HG02642 (cell line): ENCODE measurements at regions not wholly inside any gene's neighbourhood (a gene's known extent, or its start where the extent isn't known, plus 50 kb on each side); places are given as distances from the start of the nearest gene placed in this dataset.
A peak's percentile ranks its signal among the peaks of the same experiment; 100 is the strongest.

Experiments
- ATAC-seq: cut with Tn5 transposase; IDR thresholded peaks from one replicate; pipeline ENCODE4 v1.9.1; 2021; ENCODE audit warnings: mild to moderate bottlenecking; ENCODE audit not compliant: unreplicated experiment, poor library complexity

DNA sequence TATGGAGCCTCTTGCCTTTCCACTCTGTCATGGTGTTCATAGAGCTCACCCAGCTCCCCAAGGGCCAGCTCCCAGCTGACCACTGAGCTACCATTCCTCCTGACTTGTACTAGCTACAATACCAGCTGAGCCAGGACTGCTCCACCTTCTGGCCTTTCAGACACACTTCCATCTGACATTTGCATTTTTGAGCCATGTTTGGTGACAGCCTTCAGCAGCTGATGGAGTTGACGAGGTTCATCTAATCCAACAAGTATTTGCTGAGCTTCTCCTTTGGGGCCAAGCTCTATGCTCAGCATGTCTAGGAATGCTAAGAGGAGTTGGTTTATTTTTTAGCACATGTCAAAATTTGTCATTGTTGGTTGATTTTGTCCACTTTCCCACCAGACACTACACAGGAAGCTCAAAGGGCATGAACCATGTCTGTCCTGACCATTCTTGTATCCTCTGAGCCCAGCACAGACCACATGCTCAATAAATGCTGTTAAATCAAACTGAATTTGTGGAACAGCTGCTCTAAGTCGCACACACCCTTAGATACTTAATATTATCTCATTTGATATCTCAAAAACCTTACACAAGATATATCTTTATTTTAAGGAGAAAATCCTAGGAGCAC is 142.6 kb upstream of the PPARGC1A start:
- ATAC-seq, result peak; percentile 55

DNA sequence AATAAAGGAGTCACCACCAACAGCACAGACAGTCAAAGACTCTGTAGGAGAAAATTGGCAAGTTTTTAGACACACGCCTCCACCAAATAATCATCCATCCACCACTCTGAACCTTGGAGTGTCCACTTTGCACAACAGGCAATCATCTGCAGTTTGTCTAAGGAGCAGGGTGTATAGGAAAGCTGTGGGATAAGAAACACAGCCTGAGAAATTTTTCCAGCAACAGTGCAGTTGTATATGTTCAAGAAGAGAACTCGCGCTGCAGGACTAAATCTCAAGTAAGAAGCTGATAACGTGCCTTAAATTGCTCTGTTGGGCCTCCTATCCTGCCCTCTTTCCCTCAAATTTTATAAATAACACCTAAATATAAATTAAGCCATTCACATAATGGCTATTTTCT is 136.7 kb upstream of the PPARGC1A start:
- ATAC-seq, result no peak

- ATAC-seq, result no peak
These were observed 134.8 kb upstream of the PPARGC1A start for GRCh38 chr4:24024605-24025004.

GRCh38 chr4:24024157-24024556 is 134.3 kb upstream of the PPARGC1A start:
- ATAC-seq, result no peak

DNA sequence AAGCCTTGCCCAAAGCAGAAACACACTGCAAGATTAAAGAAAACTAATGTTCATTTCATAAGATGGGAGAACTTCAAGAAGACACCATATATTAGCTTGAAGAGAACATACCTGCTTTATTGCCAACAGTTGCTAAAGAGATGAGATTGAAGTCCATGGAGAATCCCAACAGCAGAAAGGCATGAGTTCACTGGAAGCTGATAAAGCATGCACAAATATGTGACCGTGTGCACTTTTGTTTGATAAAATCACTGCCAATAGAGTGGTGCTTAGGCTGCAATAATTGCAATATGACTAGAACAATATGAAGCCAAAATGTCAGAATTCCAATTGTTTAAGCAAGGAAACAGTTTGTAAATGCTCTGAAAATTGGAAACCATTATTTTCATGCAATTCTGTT is 125.9 kb upstream of the PPARGC1A start:
- no peak for ATAC-seq

DNA sequence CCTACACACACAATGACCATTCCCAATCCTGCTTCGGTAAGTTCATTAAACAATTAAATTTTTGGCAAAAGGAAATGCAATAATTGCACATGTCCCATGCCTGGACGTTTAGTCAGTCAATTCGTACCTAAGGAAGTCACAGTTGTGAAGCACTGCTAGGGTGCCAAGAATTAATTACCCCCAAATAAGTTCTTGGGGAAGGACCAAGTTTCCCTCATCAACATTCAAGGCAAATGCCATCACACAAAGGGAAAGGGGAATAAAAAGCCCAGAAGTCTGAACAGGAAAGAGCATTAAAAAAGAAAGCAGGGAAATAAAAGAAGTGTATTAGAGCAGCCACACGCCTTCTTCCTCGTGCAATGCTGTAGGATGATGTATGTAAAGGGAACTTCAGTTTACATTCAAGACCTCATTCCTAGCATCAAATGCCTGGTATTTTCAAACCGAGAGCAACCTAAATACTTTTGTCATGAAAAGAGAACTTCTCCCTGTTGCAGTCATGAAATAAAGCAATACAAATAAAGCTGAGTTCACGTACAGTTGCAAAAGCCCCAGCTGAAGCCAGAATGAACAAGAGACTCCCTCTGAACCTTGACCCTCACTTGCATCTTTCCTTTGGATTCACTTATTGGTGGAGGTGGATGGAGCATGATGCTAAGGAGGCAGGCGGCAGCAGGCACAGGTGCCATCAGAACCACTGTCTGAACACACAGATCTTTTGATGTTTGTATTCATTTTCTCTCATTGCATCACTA is 124.0 kb upstream of the PPARGC1A start:
- no peak for ATAC-seq

- no peak for ATAC-seq
These were observed 121.1 kb upstream of the PPARGC1A start for GRCh38 chr4:24010994-24011393.

DNA sequence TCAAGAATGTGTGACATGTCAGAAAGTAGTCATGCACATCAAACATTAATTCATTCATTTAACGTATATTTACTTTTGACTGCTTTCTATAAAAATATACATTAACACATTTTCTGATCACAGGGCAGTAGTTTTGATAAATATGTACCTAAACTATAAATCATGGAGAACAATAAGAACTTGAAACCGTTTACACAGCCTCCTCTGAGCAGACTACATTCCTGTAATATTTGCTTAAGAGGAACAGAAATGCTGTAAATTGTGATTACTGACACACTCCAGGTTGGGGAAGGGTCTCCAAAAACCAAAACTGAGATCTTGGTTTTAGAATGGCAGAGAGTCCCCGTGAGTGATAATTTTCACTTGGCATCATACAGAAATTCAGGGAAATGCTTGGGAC is 120.7 kb upstream of the PPARGC1A start:
- no peak for ATAC-seq

GRCh38 chr4:24007860-24008261 is 118.0 kb upstream of the PPARGC1A start:
- no peak for ATAC-seq

- no peak for ATAC-seq
These were observed 116.4 kb upstream of the PPARGC1A start for GRCh38 chr4:24006269-24006668.

GRCh38 chr4:24003926-24004325 is 114.1 kb upstream of the PPARGC1A start:
- no peak for ATAC-seq

DNA sequence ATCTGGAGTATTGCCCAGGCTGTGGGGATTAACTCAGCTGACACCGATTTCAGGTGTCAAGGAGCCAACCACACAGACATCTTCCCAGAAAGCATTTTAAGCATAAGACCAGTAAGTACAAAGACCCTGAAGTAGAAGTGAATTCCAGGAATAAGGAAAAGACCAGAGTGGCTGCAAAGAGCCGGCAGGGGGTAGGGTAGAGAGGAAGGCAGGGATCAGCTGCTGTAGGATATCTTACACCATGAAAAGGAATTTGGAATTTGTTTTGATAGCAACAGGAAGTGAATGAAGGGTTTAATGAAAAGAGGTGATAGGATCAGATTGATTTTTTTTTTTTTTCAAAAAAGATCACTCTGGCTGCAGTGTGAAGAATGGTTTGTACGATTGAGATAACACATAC is 113.6 kb upstream of the PPARGC1A start:
- no peak for ATAC-seq

DNA sequence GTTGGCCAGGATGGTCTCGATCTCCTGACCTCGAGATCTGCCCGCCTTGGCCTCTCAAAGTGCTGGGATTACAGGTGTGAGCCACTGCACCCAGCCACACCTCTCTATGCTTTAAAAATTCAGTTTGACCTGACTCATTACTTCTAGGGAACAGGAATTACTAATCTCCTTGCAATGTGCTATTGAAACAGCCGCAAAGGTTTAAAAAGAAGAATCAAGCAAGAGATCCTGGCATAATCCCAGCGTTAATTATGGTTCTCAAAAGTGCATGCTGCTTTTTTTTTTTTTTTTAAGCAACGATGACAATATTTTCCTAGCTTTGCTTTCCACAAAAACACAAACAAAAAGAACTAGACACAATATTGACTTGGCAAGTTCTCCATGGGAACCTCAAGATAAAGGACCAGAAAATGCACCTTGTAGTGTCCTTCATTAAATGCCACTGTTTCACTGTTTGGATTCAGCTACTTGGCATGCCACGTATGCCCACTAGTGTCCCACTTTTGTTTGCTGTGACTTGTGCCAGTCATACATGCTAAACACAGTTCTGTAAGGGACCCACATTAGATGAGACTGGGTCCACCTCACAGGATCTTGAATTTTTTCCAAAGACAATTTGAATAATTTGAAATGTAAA is 112.6 kb upstream of the PPARGC1A start:
- ATAC-seq, result no peak

GRCh38 chr4:24001486-24002329 is 111.9 kb upstream of the PPARGC1A start:
- ATAC-seq, result no peak

DNA sequence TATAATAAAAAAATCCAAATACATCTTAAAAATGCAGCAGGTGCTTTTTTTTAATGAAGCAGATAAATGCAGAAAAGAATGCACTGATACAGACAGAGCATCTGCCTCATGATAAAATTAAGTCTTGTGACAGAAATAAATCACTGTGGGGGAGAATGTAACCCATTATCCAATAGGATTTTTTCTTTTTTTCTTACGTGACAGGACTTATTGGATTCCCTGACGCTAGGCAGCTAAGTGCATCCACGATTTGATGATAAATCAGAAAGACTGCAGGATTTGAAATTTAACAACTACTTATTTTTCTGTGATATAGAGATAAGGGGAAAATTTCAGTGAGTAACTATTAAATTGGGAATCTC is 110.6 kb upstream of the PPARGC1A start:
- ATAC-seq, result no peak

DNA sequence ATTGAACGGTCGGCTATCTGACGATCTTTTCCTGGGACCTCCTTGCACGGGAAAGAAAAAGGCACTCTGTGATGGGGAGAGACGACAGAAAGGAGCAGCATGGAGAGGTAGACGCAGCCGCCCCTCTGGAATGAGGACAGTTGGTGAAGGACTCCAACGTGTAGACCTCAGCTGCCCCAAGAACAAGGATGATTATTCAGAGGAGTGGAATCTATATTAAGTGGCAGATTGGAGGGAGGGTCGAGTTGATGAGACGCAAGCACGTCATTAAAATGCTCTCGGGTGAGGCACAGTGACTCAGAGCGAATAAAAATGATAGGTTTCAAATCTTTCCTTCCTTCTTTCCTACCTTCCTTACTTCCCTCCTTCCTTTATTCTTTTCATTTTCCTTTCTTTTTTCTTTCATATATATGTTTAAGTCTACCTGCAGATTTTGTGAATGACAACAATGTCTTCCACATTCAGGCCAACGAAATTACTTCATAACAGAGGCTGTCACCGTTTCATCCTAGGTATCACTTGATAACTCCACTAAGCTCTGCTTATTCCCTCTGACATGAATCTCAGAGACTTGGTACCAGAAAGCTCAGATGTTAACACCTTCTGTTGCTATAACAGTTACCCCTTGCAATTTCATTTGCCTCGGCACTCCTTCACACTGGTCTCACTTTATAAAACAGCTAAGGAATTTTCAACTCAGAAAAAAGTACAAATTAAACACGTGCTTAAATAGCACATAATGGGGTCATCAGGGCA is 110.0 kb upstream of the PPARGC1A start:
- no peak for ATAC-seq

DNA sequence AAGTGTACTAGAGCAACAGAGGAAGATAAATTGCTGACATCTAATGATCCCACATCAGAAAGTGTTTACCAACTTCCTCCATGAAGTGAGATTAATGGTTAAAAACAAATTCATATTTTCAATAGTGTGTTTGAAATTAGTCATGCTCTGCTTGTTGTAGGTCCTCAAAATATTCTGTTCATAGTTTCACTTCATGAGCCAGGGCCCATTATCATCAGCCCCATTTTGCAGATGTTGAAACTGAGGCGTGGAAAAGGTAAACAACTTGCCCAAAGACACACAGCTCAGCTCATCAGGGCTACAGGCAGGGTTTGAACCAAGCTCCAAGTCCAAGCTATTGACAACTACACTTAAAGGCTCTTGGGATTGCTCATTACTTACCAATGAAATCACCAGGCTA is 103.5 kb upstream of the PPARGC1A start:
- ATAC-seq, result no peak

DNA sequence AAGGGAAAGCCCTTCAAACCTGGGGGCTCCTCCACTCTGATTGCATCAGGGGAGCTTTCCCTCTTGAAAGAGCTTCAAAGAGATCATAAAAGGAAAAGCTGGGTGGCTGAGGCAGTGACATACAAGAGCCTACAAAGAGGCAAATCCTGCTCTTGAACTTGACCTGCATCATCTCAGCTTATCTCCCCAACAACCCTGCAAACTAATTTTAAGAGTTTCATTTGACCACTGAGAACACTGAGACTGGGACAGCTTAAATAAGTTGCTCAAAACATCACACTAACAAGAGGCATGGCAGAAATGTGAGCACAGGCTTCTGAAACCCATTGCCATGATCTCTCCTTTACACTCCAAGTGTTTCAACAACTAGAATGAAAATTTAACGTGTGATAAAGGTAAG is 101.6 kb upstream of the PPARGC1A start:
- no peak for ATAC-seq

DNA sequence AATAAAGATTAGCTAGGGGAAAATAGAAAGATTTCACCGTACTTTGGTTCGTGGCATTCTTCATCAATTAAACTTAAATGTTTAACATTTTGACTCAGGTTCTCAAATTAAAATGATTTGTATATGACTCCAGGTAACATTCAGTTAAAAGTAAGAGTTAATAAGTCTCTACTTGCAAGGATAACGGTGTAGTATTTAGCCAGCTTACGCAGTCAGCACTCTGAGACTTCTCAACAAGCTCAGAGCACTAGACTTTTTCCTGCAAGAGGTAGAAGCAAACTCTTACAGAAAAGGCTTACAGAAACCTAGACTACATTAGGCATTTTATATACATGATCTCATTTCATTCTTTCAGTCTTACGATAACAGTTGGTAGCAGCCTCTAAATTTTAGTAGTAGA is 96.4 kb upstream of the PPARGC1A start:
- no peak for ATAC-seq

GRCh38 chr4:23981328-23981727 is 91.5 kb upstream of the PPARGC1A start:
- ATAC-seq, result no peak
